Left hindlimb (tissue), 1 donor: ENCODE measurements at regions not wholly inside any gene's neighbourhood (a gene's known extent, or its start where the extent isn't known, plus 50 kb on each side); places are given as distances from the start of the nearest gene placed in this dataset.

Source experiments
- DNase-seq: peaks from one replicate; pipeline ENCODE4 v3.0.0-alpha.2; 2018

- DNase-seq = no peak
Measured at GRCh38 chr3:159923336-159923735, 65.3 kb upstream of the IL12A start.

- DNase-seq = no peak
Measured at GRCh38 chr3:159923956-159924355, 64.7 kb upstream of the IL12A start.

DNA sequence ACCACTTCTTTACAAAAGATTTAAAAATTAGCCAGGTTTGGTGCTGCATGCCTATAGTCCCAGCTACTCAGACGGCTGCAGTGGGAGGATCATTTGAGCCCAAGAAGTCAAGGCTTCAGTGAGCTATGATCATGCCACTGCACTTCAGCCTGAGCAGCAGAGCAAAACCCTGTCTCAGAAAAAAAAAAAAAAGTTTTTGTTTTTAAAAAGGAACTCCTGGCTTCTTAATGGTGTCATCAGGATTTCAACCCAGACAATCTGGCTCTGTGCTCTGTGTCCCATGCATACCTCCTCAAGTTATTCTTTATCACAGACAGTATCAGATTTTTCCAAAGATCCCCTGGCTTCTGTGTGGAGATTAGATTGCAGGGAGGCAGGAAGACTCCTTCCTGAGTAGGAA, 64.2 kb upstream of the IL12A start:
- DNase-seq = no peak

DNA sequence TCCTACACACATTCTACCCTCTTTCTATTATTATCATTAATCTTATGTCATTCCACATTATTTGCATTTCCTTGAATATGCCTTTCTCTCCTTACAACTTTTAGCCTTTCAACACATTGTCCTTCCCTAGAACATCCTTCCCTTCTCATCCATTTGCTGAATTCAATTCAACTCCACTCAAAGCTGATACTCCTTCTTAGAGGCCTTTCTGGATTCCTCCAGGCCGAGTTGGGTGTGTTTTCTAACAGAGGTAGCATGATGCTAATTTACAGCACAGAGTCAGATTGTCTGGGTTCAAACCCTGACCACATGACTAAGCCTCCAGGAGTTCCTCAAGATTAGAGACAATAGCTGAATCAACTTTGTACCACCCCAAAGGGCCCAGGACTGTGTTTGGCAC, 63.4 kb upstream of the IL12A start:
- no peak for DNase-seq

- no peak for DNase-seq
Measured at GRCh38 chr3:159926573-159926972, 62.1 kb upstream of the IL12A start.

DNA sequence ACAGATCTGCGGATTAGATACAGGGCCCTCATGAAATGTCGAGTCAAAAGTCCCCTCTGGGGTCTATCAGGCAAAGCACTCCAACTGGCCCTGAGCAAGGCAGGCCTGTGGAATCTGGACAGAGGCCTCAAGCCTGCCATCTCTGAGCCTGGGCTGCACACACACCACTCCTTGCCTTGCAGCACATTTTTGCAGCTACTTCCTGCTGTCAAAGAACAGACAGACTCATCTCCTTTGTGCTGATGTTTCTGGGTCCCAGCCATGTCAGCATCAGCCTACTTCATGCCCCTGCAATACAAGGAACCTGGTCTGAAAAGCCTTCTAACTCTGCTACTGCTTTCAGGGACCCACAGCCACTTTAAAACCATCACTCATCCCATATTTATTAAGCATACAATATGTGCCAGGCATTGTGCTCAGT, 60.6 kb upstream of the IL12A start:
- DNase-seq = no peak

DNA sequence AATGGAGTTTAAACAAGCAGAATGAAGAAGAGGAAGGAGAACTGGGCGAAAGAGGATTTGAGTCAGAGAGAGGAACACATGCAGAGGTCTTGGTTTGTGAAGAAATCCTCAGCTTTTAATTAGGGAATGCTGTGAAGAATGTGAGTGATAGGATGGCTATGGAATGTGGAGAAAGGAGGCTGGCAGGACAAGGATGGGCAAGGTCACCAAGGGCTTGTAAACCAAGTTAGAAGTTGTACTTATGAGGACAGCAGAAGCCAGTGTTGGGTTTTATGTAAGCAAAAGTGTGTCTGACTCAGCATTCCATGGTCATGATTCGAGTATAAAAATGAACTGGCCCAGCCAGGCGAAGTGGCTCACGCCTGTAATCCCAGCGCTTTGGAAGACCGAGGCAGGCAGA, 60.0 kb upstream of the IL12A start:
- no peak for DNase-seq

GRCh38 chr3:159929171-159930141, 59.2 kb upstream of the IL12A start:
- DNase-seq = no peak

DNA sequence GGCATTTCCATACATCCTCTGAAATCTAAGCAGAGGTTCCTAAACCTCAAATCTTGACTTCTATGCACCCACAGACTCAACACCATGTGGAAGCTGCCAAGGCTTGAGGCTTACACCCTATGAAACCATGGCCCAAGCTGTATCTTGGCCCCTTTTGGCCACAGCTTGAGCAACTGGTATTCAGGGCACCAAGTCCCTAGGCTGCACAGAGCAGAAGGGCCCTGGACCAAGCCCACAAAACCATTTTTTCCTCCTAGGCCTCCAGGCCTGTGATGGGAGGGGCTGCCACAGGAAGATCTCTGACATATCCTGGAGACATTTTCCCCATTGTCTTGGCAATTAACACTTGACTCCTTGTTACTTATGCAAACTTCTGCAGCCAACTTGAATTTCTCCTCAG, 54.4 kb upstream of the IL12A start:
- no peak for DNase-seq

- no peak for DNase-seq
Measured at GRCh38 chr3:159936541-159936940, 52.1 kb upstream of the IL12A start.

GRCh38 chr3:159937561-159938166, 51.0 kb upstream of the IL12A start:
- no peak for DNase-seq

- DNase-seq = no peak
Measured at GRCh38 chr3:159938714-159939113, 49.9 kb upstream of the IL12A start.
